Skeletal muscle cell (primary cell): ENCODE measurements at regions not wholly inside any gene's neighbourhood (a gene's known extent, or its start where the extent isn't known, plus 50 kb on each side); places are given as distances from the start of the nearest gene placed in this dataset.

Experiments used
- DNase-seq: peaks from one replicate; pipeline ENCODE4 v3.0.0-alpha.2; 2010; ENCODE audit warnings: low read depth
- H3K4me3 ChIP-seq: 2 replicates; pipeline ENCODE4 v1.5.1; 2011; ENCODE audit warnings: low read depth, mild to moderate bottlenecking, control low read depth, low read length, moderate library complexity

- no peak overlapping the region for H3K4me3 ChIP-seq
- DNase-seq = no peak
Observed at GRCh38 chr3:83683937-83684598, 1274.7 kb upstream of the CADM2 start.

DNA sequence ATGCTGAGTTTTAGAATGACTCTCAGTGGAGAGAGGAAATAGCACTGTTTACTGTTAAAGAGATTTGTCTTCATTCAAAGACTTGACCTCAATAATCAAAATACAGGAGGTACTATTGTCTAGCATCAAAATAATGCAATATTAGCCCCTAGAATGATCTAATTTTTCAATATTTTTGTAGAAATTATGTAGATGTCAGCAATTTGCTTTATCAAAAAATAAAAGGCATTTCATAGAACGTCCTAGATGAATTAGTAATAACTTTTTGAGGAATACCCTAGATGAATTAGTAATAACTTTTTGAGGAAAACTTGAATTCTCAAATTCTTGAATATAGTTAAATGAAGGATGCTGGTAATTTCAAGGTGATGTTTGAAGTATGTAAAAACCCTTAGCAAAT lies 1252.1 kb upstream of the CADM2 start:
- DNase-seq = no peak
- H3K4me3 ChIP-seq = no peak overlapping the region

GRCh38 chr3:83715307-83715706 lies 1243.5 kb upstream of the CADM2 start:
- no peak for DNase-seq
- no peak overlapping the region for H3K4me3 ChIP-seq

- H3K4me3 ChIP-seq = no peak overlapping the region
- DNase-seq = no peak
Observed at GRCh38 chr3:83729576-83729975, 1229.2 kb upstream of the CADM2 start.

DNA sequence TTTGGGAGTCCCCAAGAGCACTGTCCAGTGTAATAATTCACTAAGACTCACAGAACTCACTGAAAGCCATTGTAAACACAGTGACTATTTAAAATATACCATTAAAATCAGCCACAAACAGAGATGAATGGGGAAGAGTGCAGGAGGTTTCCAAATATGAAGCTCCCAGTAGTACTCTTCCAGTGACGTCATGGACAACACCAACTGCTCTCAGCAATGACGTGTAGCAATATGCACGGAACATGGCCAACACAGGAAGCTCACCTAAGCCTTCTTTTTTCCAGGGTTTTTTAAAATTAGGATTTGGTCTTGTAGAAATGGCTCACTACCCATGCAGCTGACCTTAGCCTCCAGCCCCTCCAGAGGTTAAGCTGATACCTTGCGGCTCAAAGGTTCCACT lies 1224.1 kb upstream of the CADM2 start:
- H3K4me3 ChIP-seq = no peak overlapping the region
- DNase-seq = no peak

GRCh38 chr3:83738202-83738601 lies 1220.6 kb upstream of the CADM2 start:
- no peak for DNase-seq

GRCh38 chr3:83740504-83740903 lies 1218.3 kb upstream of the CADM2 start:
- no peak overlapping the region for H3K4me3 ChIP-seq
- DNase-seq = no peak

More at GRCh38 chr3:83738202-83738601, 1220.6 kb upstream of the CADM2 start:
- no peak overlapping the region for H3K4me3 ChIP-seq

- DNase-seq = no peak
- H3K4me3 ChIP-seq = no peak overlapping the region
Observed at GRCh38 chr3:83765956-83766355, 1192.8 kb upstream of the CADM2 start.

DNA sequence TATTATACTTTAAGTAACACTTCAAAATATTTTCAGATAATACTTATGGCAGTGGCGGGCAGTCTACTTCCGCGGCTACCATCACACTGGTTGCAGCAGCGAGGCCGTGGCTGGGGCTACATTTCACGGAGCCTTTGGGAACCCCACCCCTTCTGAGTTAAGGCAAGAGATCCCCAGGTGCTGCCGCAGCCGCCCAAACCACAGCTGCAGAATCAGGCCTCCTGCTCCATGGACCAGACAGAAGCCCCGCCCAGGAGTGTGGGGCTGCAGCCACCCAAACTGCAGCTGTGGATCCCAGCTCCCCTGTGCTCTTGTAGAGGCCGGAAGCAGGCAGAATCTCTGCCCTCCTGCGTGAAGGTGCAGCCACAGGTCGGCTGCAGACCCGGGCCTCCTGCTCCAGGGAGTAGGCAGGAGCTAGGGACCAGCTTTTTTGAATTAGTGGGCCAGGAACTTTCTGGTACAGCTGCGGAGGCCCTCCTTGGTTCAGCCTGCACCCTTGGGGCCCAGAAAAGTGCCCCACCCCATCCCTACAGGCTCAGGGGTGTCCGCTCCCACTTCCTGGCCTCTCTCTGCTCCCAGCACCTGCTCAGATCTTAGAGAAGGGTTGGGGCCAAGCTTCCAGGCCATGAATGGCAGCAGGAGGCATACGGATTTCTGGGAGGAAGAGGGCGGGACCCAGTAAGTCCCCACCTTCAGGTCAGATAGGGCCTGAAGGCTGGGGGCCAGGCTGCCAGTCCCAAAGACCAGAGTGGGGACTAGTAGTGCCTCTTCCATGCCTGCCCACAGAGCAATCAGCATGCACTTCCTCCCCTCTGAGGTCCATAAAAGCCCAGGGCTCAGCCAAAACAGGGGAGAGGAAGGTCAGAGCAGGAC lies 1188.8 kb upstream of the CADM2 start:
- no peak overlapping the region for H3K4me3 ChIP-seq
- no peak for DNase-seq

GRCh38 chr3:83770664-83771402 lies 1188.0 kb upstream of the CADM2 start:
- H3K4me3 ChIP-seq = no peak overlapping the region
- DNase-seq = no peak

DNA sequence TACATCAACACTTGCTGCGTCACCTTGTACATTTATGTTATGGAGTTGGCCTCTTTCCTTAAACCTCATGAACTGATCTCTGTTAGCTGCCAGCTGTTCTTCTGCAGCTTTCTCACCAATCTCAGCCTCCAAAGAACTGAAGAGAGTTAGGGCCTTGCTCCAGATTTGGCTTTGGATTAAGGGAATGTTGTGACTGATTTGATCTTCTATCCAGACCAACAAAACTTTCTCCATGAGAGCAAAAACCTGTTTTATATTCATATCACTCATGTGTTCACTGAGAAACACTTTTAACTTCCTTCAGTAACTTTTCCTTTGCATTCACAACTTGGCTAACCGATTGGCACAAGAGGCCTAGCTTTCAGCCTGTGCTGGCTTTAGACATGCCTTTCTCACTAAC lies 1156.0 kb upstream of the CADM2 start:
- no peak overlapping the region for H3K4me3 ChIP-seq
- no peak for DNase-seq

DNA sequence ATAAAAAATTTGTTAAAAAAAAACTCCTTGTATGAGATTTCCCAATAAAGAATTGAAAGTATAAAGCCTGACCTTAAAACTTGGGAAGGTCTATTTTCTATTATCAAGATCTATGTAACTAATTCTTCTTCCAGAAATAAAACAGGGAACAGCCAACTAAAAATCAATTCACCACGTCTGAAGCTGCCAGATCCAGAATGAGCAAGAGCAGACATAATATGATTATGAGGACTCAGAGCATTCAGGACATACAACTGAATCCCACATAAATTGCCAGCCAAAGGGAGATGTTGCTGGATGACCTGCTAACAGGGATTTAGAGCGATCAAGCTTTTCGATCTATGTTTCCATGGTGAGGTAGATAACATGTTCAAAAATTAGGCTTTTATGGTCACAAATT lies 1151.3 kb upstream of the CADM2 start:
- H3K4me3 ChIP-seq = no peak overlapping the region
- no peak for DNase-seq

DNA sequence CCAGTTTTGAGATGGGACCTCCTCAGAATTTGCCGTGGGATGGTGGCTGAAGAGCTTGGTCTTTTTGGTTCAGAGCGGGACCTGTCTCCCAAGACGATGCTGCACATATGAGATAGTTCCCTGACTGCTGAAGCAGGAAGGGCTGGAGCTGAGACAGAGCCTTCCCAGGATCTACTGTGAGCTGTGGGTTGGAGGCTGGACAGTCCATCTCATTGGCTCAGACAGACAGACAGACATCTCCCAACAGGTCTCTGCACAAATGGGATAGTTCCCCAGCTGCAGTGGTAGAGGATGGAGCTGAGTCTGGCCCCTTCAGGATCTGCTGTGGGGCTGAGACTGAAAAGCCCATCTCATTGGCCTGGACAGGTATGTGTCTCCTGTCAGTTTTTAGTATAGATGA lies 1145.6 kb upstream of the CADM2 start:
- DNase-seq = no peak
- H3K4me3 ChIP-seq = no peak overlapping the region

DNA sequence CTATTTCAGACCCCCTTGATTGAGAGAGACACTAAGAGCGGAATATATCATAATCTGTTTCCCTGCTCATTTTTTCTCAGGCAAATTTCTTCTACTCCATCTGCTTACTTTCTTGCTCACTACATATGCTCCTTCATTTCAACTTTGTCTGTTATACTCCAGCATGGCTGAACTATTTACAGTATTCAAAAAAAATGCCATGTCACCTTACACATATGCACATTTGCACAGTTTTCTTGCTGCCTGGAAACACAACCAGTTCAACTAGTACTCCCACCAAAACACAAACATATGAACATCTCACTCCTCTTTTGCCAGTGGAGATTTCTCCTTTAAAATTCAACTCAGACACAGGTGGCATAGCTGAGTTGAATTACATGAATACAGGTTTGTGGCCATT lies 1142.1 kb upstream of the CADM2 start:
- DNase-seq = no peak

GRCh38 chr3:83821506-83821905 lies 1137.3 kb upstream of the CADM2 start:
- DNase-seq = no peak
- no peak overlapping the region for H3K4me3 ChIP-seq

More for the DNA sequence above, 1142.1 kb upstream of the CADM2 start:
- H3K4me3 ChIP-seq = no peak overlapping the region

DNA sequence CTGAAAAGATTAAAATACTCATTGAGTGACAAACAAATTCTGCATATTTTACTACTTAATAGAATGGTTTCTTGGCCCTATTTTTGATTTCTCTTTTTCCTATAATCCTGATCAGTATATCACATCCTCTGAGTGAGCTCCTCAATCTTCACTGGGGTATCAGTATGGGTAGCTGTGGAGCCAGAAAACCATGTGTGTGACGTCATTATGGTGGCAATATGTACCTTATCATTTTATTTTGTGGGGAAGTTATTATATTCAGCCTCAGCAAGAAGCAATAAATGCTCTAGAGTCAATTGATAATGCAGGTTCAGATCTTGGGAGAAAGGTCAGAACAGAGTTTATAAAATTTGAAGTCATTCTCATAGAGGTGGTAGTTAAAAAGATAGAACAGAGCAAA lies 1135.7 kb upstream of the CADM2 start:
- H3K4me3 ChIP-seq = no peak overlapping the region
- DNase-seq = no peak

DNA sequence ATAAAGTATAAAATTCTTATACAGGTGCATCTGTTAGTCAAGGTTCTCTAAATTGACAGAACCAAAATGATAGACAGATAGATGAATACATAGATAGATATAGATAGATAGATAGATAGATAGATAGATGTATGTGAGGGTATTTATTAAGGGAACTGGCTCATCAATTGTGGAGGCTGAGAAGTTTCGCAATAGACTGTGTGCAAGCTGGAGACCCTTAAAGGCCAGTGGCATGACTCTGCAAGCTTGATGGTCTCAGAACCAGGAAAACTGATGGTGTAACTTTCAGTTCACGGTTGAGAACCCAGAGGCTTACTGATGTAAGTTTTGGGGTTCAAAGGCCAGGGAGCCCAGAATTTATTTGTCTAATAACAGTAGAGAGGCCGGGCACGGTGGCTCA lies 1123.7 kb upstream of the CADM2 start:
- DNase-seq = no peak
- no peak overlapping the region for H3K4me3 ChIP-seq

DNA sequence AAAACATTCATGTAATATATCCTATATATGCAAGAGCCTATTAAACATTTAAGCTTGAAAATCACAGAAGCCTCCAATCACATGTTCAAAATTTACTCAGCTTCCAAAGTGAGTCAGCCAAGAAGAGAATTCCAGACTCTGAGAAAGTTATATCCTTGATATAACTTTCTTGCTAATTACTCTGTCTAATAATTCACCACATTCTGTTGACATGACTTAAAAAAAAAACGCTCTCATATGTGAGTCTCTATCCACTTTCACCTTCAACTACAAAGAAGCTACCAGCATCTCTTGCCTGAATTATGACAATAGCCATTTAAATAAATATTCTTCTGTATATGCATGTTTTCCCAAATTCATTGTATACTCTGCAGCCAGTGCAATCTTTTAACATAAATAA lies 1116.3 kb upstream of the CADM2 start:
- no peak for DNase-seq
- no peak overlapping the region for H3K4me3 ChIP-seq

GRCh38 chr3:83843716-83844115 lies 1115.1 kb upstream of the CADM2 start:
- H3K4me3 ChIP-seq = no peak overlapping the region
- DNase-seq = no peak

DNA sequence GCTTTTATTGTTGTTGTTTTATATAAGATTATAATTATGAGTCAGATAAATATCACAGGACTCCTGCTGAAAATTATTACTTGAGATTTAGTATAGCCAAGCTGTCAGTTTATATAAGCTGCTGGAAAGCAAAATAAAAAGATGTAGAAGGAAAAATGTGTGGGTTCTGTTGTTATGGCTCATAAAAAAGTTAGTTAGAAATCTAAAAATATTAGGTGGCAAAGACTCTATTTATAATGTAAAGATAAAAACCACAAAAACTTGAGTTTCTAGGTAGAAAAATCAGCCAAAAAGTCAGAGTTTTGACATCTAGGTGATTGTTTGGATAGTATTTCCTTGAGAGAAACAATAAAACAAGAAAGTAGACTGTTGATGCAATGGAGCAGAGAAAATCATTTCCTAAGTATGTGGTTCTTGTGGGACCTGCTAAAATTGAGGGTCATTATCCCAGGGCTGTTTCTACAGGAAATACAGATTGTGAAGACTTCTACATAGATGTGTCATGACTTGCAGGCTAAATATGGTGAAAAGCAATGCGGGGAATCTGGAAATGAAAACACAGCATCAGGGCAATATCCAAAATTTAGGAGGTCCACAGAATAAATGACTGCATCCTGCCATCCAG lies 1109.6 kb upstream of the CADM2 start:
- no peak for DNase-seq

More for the DNA sequence above, 1109.6 kb upstream of the CADM2 start:
- H3K4me3 ChIP-seq = no peak overlapping the region
